ENCODE measurements at regions not wholly inside any gene's neighbourhood (a gene's known extent, or its start where the extent isn't known, plus 50 kb on each side); places are given as distances from the start of the nearest gene placed in this dataset.
A peak's percentile ranks its signal among the peaks of the same experiment; 100 is the strongest.

GRCh38 chr6:156406688-156407087 lies 370.5 kb upstream of the ARID1B start:
- H3K4me3 ChIP-seq (ENCODE audit: low read length) = no peak overlapping the region
- DNase-seq (ENCODE audit: low read depth, low spot score) = no peak

GRCh38 chr6:156406099-156406498 lies 371.1 kb upstream of the ARID1B start:
- DNase-seq (ENCODE audit: low read depth, low spot score) = no peak
- H3K4me3 ChIP-seq (ENCODE audit: low read length) = no peak overlapping the region

DNA sequence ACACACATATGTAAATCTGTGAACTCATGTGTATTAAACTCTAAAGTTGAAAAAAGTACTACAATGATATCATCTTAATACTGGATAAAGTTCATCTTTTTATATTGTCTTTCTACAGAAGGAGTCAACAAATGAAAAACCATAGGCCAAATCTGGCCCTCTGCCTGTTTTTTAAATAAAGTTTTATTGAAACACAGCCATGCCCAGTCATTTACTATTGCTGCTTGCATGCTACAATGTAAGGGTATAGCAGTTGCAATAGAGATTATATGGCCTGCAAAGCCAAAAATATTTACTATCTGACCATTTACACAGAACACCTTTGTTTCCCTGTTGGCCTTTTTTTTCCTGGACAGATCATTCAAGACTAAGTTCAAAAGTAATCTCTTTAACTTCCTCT lies 374.6 kb upstream of the ARID1B start:
- no peak for DNase-seq (ENCODE audit: low read depth, low spot score)
- no peak overlapping the region for H3K4me3 ChIP-seq (ENCODE audit: low read length)

DNA sequence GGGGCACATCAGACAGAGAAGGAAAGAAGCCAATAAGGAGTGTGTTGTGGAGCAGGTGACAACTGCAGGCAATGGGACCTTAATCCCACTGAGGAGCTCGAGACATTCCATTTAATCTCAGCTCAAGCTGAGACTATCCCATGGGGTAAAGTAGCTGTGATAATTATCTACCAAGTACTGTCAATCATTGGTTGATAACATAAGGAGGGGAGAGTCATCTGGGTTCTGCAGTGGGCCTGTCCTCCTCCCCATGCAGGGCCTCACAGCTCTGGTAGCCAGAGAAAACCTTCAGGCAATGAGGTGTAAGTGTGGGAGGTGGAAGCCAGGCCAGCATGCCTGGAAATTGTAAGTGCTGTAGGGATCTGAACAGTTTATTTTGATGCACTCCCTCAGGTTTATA lies 375.0 kb upstream of the ARID1B start:
- no peak for DNase-seq (ENCODE audit: low read depth, low spot score)
- no peak overlapping the region for H3K4me3 ChIP-seq (ENCODE audit: low read length)

GRCh38 chr6:156400487-156400886 lies 376.7 kb upstream of the ARID1B start:
- H3K4me3 ChIP-seq (ENCODE audit: low read length) = no peak overlapping the region
- no peak for DNase-seq (ENCODE audit: low read depth, low spot score)

DNA sequence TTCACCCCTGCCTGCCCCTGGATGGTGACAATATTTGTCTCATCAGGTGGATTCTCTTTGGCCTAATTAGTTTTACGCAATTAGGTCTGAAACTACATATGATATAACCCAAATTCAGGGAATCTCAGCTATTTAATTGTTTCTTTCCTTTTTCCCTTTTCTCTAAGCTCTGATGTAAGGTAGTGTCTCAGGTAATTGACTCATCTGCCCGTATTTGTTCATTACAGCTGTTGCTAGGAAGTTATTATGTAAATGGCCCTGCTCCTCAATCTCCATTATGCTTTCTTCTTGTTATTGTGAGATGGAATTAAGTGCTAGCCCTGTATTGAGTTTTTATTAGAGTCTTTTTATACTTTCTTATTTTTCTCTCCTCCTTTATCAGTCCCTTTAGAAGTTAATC lies 378.2 kb upstream of the ARID1B start:
- no peak for DNase-seq (ENCODE audit: low read depth, low spot score)
- no peak overlapping the region for H3K4me3 ChIP-seq (ENCODE audit: low read length)

DNA sequence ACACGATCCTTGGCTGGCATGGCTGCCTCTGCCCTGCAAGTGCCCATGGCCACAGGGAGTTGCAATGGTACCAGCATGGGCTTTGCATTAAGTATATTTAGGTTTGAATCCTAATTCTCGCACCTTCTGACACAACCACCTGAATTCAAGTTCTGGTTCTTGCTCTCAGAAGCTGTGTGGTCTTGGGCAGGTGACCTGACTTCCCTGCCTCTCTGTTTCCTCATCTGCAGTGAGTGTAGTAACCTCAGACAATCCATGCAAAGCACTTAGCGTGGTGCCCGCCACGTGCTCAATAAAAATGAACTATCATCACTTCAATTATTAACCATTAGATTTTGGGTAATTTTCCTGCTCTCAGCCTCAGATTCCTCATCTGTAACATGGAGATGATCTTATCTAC lies 378.8 kb upstream of the ARID1B start:
- DNase-seq (ENCODE audit: low read depth, low spot score) = no peak

DNA sequence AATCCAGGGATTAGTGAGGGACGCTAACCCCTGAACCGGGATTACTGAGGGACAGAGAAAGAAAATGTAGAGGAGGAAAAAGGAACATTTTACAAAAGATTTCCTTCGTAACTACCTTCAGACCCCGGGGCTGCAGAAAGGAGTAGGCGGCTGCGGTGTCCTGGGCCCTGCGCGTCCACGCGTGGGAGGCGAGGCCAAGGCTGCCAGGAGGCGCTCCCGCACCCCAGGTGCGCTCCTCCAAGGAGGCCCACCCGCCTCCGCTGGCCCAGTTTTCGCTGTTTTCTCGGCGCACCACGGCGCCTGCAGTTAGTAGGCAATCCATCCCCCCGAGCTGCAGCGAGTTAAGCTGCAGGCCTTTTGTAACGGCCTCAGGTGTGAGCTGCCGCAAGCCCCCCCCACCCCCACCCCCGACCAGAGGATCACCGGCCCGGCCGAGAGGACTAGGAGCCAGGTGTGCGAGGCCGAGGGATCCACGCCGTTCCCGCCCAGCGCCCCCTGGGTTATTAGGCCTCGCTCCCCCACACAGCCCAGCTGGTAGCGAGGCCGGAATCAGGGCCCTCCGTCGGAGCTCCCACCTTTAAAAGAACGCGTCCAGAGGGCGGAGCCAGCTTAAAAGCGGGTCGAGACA lies 380.3 kb upstream of the ARID1B start:
- no peak overlapping the region for H3K4me3 ChIP-seq (ENCODE audit: low read length)
- DNase-seq (ENCODE audit: low read depth, low spot score) = no peak

More for the DNA sequence above, 378.8 kb upstream of the ARID1B start:
- no peak overlapping the region for H3K4me3 ChIP-seq (ENCODE audit: low read length)

DNA sequence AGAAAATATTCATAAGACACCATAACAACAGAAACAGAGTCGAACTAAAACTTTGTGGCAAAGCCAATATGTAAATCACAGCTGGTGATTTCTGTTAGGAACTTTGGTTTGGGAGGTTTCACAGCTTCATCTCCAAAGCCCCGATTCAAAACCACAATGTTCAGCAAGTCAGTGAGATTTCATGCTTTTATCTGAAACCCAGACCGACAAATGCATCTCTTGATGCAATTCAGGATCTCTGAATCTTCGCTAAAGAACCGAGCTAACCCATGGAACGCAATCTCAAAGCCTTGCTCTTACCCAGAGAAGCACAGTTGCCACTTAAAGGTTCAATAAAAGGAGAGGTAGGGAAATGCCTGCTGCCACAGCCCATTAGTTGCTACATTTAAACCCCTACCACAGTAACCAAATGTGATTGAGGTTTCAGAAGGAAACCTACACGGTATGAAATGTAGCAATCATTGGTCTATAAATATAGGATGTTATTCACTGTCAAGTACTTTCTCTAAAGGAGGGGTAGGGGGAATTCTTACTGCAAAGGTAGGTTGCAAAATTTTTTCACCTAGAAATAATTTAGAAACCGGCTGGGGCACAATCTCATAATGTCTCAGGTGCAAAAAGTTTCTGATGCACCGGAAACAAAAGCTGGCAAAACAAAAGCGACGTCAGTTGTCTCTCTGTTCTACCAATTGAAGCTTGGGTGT lies 381.0 kb upstream of the ARID1B start:
- DNase-seq (ENCODE audit: low read depth, low spot score) = peak; percentile 87
- H3K4me3 ChIP-seq (ENCODE audit: low read length) = no peak overlapping the region

DNA sequence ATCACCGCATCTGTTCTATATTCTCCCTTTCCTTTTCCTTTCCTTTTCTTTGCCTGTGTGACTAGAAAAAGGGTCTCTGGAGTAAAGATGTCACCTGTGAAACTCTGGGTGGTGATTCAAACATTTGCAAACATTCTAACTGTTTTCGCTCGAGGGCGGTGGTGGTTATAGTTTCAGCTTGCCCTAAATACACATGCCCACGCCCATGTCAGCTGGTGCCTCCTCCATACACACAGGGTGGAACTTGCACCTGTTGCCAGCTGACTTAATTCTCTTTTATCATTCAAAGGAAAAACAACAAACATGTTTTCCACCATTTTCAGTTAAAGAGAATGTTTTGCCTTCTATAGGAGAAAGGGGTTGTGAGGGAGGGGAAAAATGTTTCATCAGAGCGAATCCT lies 381.9 kb upstream of the ARID1B start:
- no peak overlapping the region for H3K4me3 ChIP-seq (ENCODE audit: low read length)
- peak; percentile 22 for DNase-seq (ENCODE audit: low read depth, low spot score)

GRCh38 chr6:156392648-156393047 lies 384.5 kb upstream of the ARID1B start:
- DNase-seq (ENCODE audit: low read depth, low spot score) = no peak

DNA sequence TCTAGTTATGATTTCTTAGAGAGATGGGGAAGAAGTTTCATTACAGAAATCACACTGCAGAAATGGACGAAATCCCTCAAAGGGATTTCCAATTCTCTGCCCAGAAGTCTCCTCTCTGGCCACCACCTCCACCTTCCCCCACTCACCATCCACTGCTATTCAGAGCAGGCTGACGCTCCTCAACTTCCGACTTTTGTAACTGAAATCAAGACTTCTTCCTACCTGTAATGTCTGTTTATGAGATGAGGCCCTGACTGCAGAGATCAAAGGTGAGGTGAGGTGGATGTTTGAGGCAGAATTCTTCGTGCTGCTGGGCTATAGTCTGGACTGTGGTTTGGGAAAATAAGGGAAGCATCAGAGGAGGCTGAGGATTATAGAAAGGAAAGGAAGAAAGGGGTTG lies 385.2 kb upstream of the ARID1B start:
- H3K4me3 ChIP-seq (ENCODE audit: low read length) = no peak overlapping the region
- no peak for DNase-seq (ENCODE audit: low read depth, low spot score)

More at GRCh38 chr6:156392648-156393047, 384.5 kb upstream of the ARID1B start:
- H3K4me3 ChIP-seq (ENCODE audit: low read length) = no peak overlapping the region

DNA sequence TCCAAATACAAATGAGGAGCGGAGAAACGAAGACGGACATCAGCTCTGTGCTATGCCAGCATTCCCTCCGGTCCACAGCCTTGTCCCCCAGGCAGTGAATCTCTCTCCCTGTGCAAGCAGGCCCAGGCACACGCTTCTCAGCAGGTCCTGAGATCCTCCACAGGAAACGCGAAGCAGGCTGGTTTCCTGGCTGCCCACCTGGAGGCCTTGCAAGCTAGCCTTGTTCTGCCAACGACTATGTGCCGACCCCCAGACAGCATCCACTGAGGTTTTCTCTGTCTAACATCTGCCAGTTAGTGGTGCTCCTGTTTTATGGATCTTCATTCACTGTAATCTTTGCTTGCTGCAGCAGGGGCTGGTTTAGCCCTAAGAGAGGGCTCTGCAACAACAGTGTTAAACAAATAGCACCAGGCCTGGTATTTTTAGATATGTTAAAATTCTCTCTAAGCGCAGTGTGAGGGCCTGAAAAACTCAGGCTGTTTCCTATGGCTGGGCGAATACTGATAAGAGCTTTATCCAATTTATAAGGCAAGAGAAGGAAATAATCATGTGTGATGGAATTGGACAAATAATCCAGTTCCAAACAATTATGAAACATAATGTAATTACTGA lies 386.0 kb upstream of the ARID1B start:
- DNase-seq (ENCODE audit: low read depth, low spot score) = peak; percentile 21
- H3K4me3 ChIP-seq (ENCODE audit: low read length) = no peak overlapping the region

DNA sequence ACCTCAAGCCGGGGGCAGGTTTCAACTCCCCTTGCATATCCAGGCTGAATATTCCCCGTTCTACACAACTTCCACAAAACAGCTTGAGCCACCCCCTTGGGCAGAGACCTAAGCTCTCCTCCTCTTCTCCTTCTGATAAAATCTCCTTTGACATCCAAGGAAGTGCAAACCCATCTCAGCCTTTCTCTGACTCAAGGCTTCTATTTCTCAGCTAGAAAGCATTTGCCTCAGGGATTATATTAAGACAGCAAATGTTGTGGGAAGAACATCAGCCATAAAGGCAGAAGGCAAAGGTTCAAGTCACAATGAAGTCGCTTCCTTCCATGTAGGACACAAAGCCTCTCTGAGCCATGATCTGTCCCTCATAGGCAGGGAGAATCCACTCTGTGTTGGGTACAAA lies 386.6 kb upstream of the ARID1B start:
- DNase-seq (ENCODE audit: low read depth, low spot score) = no peak
- no peak overlapping the region for H3K4me3 ChIP-seq (ENCODE audit: low read length)

GRCh38 chr6:156389296-156389695 lies 387.9 kb upstream of the ARID1B start:
- DNase-seq (ENCODE audit: low read depth, low spot score) = no peak
- no peak overlapping the region for H3K4me3 ChIP-seq (ENCODE audit: low read length)

- H3K4me3 ChIP-seq (ENCODE audit: low read length) = no peak overlapping the region
- no peak for DNase-seq (ENCODE audit: low read depth, low spot score)
These were observed 389.7 kb upstream of the ARID1B start for GRCh38 chr6:156387472-156387871.

GRCh38 chr6:156383059-156383458 lies 394.1 kb upstream of the ARID1B start:
- DNase-seq (ENCODE audit: low read depth, low spot score) = no peak

DNA sequence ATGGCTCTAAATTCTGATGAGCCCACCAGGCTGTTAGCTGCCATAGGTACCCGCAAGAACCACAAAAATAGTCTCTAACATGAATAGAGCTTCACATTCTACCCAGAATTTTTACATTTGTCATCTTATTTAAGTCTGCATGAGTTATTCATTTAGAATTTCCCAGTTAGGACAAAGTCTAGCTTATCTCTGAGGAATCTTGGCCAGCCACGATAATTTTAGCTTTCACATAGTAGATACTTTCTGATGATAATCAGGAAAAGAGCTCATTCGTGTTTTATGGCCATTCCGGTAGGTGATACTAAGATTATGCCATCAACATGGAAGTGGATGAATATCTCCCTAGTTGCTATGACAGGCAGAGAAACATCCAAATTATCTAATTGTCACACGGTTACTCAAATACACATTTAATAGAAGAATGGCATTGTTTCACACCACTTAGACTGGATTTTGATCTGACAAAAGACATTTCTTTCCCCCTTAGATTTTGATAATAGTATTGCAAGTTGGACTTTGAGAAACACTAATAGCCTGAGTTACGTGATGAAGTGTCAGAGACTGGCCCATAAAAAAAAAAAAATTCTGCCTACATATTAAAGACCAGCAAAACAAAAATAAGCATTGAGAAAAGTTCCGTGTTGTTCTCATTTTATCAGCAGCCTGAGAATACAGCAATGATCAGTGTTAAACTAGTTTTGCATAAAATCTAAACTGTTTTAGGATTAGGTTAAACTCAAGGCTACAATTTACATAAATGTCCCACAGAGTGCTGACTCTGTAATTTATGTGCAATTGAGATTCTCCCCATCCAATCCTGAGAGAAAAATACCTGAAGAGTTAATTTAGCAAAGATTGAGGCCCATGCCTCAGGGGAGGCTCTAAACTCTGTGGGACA lies 397.5 kb upstream of the ARID1B start:
- no peak overlapping the region for H3K4me3 ChIP-seq (ENCODE audit: low read length)
- DNase-seq (ENCODE audit: low read depth, low spot score) = no peak

More at GRCh38 chr6:156383059-156383458, 394.1 kb upstream of the ARID1B start:
- no peak overlapping the region for H3K4me3 ChIP-seq (ENCODE audit: low read length)

- H3K4me3 ChIP-seq (ENCODE audit: low read length) = no peak overlapping the region
- DNase-seq (ENCODE audit: low read depth, low spot score) = no peak
These were observed 398.3 kb upstream of the ARID1B start for GRCh38 chr6:156378853-156379252.

GRCh38 chr6:156376091-156376490 lies 401.1 kb upstream of the ARID1B start:
- no peak overlapping the region for H3K4me3 ChIP-seq (ENCODE audit: low read length)
- DNase-seq (ENCODE audit: low read depth, low spot score) = no peak

Data from Jurkat, Clone E6-1 (cell line).